Brain microvascular endothelial cell (primary cell): ENCODE measurements at regions not wholly inside any gene's neighbourhood (a gene's known extent, or its start where the extent isn't known, plus 50 kb on each side); places are given as distances from the start of the nearest gene placed in this dataset.

ENCODE experiments used
- DNase-seq: peaks from one replicate; pipeline ENCODE4 v3.0.0-alpha.2; 2020
- H3K27ac ChIP-seq: fragments of 250-450 bp; sonication (Bioruptor Pico); 2 replicates; pipeline ENCODE4 v1.5.1; 2020; ENCODE audit warnings: mild to moderate bottlenecking, moderate library complexity
- H3K27me3 ChIP-seq: fragments of 250-450 bp; sonication (Bioruptor Pico); replicated peaks from 2 replicates; pipeline ENCODE4 v1.5.1; 2020; ENCODE audit warnings: mild to moderate bottlenecking
- H3K36me3 ChIP-seq: fragments of 250-450 bp; sonication (Bioruptor Pico); replicated peaks from 2 replicates; pipeline ENCODE4 v1.5.1; 2020; ENCODE audit warnings: mild to moderate bottlenecking
- H3K4me3 ChIP-seq: 2 replicates; pipeline ENCODE4 v1.5.1; 2011; ENCODE audit warnings: low read depth, mild to moderate bottlenecking, control low read depth, low read length, moderate library complexity
- CTCF ChIP-seq: IDR thresholded peaks from 2 replicates; pipeline ENCODE4 v1.5.1; 2011; ENCODE audit warnings: low read depth, mild to moderate bottlenecking, moderate library complexity, low read length, control low read depth, inconsistent platforms; ENCODE audit errors: missing control alignments
- in situ Hi-C: cut with HindIII; loops from 2 replicates; pipeline ENCODE4 v1.10.0; 2017; ENCODE audit warnings: low sequenced_read_pairs, low pct_ligation_motif_present

DNA sequence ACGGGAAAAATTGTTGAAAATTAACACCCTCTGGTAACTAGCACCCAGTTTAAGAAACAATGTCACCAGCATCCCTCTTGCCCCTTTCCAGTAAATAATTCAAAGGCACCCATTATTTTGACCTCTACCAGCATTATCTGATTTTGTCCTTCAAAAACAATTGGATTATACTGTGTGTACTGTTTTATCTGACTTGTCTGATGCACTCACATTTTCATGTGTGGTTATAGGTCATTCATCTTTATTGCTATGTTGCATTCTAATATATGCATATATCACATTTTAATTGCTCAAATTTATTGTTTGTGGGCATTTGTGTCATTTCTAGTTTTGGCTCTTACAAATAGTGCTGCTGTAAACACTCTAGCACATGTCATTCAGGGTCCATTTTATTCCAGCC lies 260.9 kb upstream of the PRDM1 start:
- no peak for TF ChIP-seq CTCF
- H3K27ac ChIP-seq, result no peak overlapping the region
- no peak for DNase-seq
- H3K36me3 ChIP-seq, result no peaks in the 10 kb centered on the region
- H3K27me3 ChIP-seq, result no peaks in the 10 kb centered on the region
- no peak overlapping the region for H3K4me3 ChIP-seq
- in situ Hi-C loops, result no loop called here

GRCh38 chr6:105824732-105825131 lies 261.4 kb upstream of the PRDM1 start:
- no peak for TF ChIP-seq CTCF
- in situ Hi-C loops, result no loop called here
- Histone ChIP-seq H3K27me3 (no peaks in the 10 kb centered on the region), H3K4me3 (no peak overlapping the region), H3K27ac (no peak overlapping the region), H3K36me3 (no peaks in the 10 kb centered on the region)
- peak; percentile 66 for DNase-seq

DNA sequence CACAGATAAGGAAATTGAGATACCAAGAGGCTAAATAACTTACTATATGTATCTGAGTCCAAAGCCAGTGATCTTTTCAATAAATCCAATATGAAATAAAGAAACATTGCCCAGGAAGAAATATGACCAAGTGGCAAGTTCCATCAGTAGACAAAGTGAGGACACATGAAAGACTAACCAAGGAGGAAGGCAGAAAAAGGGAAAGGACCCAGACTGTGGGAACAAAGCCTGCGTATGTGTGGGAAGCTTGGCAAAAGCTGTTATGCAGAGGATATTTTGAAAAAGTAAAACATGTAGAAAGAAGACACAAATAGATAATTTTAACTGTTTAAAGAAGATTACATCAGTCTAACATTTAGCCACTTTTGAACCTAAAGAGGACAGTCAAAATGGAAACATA lies 264.4 kb upstream of the PRDM1 start:
- no peak overlapping the region for H3K27ac ChIP-seq
- in situ Hi-C loops, result no loop called here
- H3K27me3 ChIP-seq, result no peaks in the 10 kb centered on the region
- H3K4me3 ChIP-seq, result no peak overlapping the region
- no peak for TF ChIP-seq CTCF
- H3K36me3 ChIP-seq, result no peaks in the 10 kb centered on the region
- no peak for DNase-seq

DNA sequence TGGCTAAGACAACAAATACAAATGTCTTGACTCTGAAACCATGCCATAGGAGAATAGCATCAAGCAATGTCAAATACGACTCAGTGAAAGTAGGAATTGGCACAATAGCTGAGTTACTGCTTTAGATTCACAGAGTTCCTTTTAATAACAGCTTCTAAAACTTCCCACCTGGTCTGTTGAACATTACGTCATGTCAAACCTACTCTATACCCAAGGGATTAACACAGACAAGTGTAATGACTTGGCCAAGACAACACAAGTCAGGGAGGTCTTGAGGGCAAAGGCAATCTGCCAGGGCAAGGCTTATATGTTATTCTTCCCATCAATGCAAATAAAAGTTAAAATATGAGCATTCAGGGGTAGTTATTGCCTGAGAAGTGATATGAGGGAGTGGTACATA lies 265.1 kb upstream of the PRDM1 start:
- Histone ChIP-seq H3K27me3 (no peaks in the 10 kb centered on the region), H3K36me3 (no peaks in the 10 kb centered on the region), H3K27ac (no peak overlapping the region), H3K4me3 (no peak overlapping the region)
- in situ Hi-C loops, result no loop called here
- no peak for TF ChIP-seq CTCF
- no peak for DNase-seq

DNA sequence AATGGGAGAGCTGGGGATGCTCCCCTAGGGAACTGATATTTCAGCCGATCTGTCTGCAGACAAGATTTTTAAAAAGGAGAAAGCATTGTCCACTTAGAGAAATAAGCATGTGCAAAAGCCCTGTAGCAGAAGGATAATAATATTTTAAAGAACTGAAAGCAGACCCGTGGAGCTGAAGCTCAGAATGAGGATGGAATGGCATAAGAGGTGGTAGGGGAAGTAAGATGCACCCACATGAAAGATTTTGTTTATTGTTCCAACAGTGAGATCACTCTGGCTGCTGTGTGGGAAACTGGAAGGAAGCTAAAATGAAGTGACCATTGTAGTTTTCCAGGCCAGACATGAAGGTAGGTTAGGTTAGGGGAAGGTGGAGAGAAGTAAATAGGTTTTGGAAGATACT lies 266.4 kb upstream of the PRDM1 start:
- Histone ChIP-seq H3K27me3 (no peaks in the 10 kb centered on the region), H3K4me3 (no peak overlapping the region), H3K36me3 (no peaks in the 10 kb centered on the region), H3K27ac (no peak overlapping the region)
- TF ChIP-seq CTCF, result no peak
- no peak for DNase-seq
- in situ Hi-C loops, result no loop called here

DNA sequence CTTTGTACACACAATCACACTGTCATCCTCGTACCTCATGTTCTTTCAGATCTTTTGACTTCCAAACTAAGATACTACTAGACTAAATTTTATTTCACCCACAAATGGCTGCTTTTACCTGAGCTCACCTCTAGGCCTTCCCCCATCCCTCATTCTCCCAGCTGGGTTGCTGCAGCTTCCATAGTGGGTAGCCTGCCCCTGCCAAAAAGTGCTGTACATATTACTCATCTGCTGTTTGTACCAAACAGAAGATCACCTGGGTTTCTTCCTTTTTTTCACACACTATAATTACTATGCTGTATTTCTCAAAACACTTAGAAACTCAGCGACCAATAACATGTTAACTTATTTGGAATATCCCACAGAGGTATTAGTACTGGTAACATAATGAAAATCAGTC lies 267.6 kb upstream of the PRDM1 start:
- Histone ChIP-seq H3K27ac (no peak overlapping the region), H3K36me3 (no peaks in the 10 kb centered on the region), H3K4me3 (no peak overlapping the region), H3K27me3 (no peaks in the 10 kb centered on the region)
- DNase-seq, result no peak
- no peak for TF ChIP-seq CTCF
- in situ Hi-C loops, result no loop called here
